GM12873 (cell line): ENCODE measurements at regions not wholly inside any gene's neighbourhood (a gene's known extent, or its start where the extent isn't known, plus 50 kb on each side); places are given as distances from the start of the nearest gene placed in this dataset.

Experiments used
- CTCF ChIP-seq: IDR thresholded peaks from 2 replicates; pipeline ENCODE4 v1.5.1; 2012; ENCODE audit warnings: low read depth, mild to moderate bottlenecking, moderate library complexity, low read length, control low read depth; ENCODE audit not compliant: insufficient read depth; ENCODE audit errors: missing control alignments

- TF ChIP-seq CTCF = no peak
Measured at GRCh38 chr1:47537268-47537667, 99.4 kb downstream of the FOXD2 start.

- TF ChIP-seq CTCF = no peak
Measured at GRCh38 chr1:47537966-47538365, 100.1 kb downstream of the FOXD2 start.

GRCh38 chr1:47545912-47546483 lies 108.2 kb downstream of the FOXD2 start:
- peak; percentile 8 for TF ChIP-seq CTCF

- no peak for TF ChIP-seq CTCF
Measured at GRCh38 chr1:47547753-47548573, 110.1 kb downstream of the FOXD2 start.

DNA sequence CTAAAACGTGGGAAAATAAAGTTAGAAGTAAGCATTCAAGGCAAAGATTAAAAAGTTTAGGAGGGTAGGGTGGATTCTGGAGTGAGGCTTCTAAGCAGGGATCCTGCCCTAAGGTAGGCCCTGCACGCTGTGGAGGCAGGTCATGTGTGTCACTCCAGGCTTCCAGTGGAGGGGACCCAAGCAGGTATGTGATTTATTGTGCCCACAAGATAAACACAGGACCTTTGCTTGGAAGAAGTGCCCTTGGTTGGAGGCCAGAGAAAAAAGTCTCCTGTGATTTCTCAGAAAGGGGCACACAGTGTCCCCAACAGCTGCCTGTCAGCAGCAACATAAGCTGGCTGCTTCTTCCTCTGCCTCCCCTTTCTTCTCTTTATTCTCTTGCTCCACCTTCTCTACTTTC lies 110.8 kb downstream of the FOXD2 start:
- no peak for TF ChIP-seq CTCF

DNA sequence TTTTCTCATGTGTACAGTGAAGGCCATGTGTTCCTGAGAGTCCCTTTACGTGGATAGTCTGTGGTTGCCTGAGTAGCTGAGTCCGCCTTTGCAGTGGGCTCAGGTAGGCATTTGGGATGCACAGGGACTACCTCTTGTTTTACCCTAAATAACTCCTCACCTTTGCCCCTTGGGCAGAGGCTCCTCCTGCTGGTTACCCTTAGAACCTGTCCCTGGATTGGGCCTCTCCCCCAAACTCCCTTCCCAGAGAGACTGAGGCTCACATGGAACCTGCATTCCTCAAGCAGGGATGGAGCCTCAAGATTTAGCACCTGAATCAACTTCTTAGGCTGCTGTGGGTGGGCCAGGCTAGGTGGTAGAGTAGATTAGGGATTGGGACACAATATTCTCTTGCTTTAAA lies 111.7 kb downstream of the FOXD2 start:
- TF ChIP-seq CTCF = peak; percentile 30

GRCh38 chr1:47550929-47551328 lies 113.1 kb downstream of the FOXD2 start:
- TF ChIP-seq CTCF = no peak
